ENCODE measurements at regions not wholly inside any gene's neighbourhood (a gene's known extent, or its start where the extent isn't known, plus 50 kb on each side); places are given as distances from the start of the nearest gene placed in this dataset.

- Mint-ChIP-seq H3K36me3 (ENCODE audit: unreplicated experiment) (no peaks in the 10 kb centered on the region), H3K27ac (ENCODE audit: unreplicated experiment) (no peak overlapping the region), H3K4me1 (ENCODE audit: unreplicated experiment) (no peaks in the 10 kb centered on the region), H3K27me3 (ENCODE audit: unreplicated experiment) (no peaks in the 10 kb centered on the region), H3K4me3 (ENCODE audit: unreplicated experiment) (no peak overlapping the region), H3K9me3 (ENCODE audit: unreplicated experiment) (peaks cover 10% of the 10 kb centered on the region)
- no peak for DNase-seq (ENCODE audit: extremely low spot score, unreplicated experiment)
- TF ChIP-seq CTCF (IDR thresholded peaks at IDR 0.05) = no peak
Observed at GRCh38 chr2:52334185-52334584, 1302.3 kb upstream of the NRXN1 start.

GRCh38 chr2:52327641-52328040 is 1295.7 kb upstream of the NRXN1 start:
- no peaks in the 10 kb centered on the region for H3K27me3 Mint-ChIP-seq (ENCODE audit: unreplicated experiment)
- no peak for DNase-seq (ENCODE audit: extremely low spot score, unreplicated experiment)
- H3K36me3 Mint-ChIP-seq (ENCODE audit: unreplicated experiment) = no peaks in the 10 kb centered on the region
- TF ChIP-seq CTCF (IDR thresholded peaks at IDR 0.05) = no peak
- H3K27ac Mint-ChIP-seq (ENCODE audit: unreplicated experiment) = no peak overlapping the region
- H3K9me3 Mint-ChIP-seq (ENCODE audit: unreplicated experiment) = peaks cover 21% of the 10 kb centered on the region
- H3K4me1 Mint-ChIP-seq (ENCODE audit: unreplicated experiment) = no peaks in the 10 kb centered on the region
- no peak overlapping the region for H3K4me3 Mint-ChIP-seq (ENCODE audit: unreplicated experiment)

- H3K27me3 Mint-ChIP-seq (ENCODE audit: unreplicated experiment) = no peaks in the 10 kb centered on the region
- no peak for TF ChIP-seq CTCF (IDR thresholded peaks at IDR 0.05)
- no peak overlapping the region for H3K4me3 Mint-ChIP-seq (ENCODE audit: unreplicated experiment)
- no peaks in the 10 kb centered on the region for H3K9me3 Mint-ChIP-seq (ENCODE audit: unreplicated experiment)
- no peaks in the 10 kb centered on the region for H3K36me3 Mint-ChIP-seq (ENCODE audit: unreplicated experiment)
- no peak for DNase-seq (ENCODE audit: extremely low spot score, unreplicated experiment)
- H3K27ac Mint-ChIP-seq (ENCODE audit: unreplicated experiment) = no peak overlapping the region
- H3K4me1 Mint-ChIP-seq (ENCODE audit: unreplicated experiment) = no peaks in the 10 kb centered on the region
Observed at GRCh38 chr2:52314231-52314630, 1282.3 kb upstream of the NRXN1 start.

- no peaks in the 10 kb centered on the region for H3K36me3 Mint-ChIP-seq (ENCODE audit: unreplicated experiment)
- H3K9me3 Mint-ChIP-seq (ENCODE audit: unreplicated experiment) = no peaks in the 10 kb centered on the region
- H3K4me3 Mint-ChIP-seq (ENCODE audit: unreplicated experiment) = no peak overlapping the region
- no peak overlapping the region for H3K27ac Mint-ChIP-seq (ENCODE audit: unreplicated experiment)
- H3K27me3 Mint-ChIP-seq (ENCODE audit: unreplicated experiment) = no peaks in the 10 kb centered on the region
- no peak for TF ChIP-seq CTCF (IDR thresholded peaks at IDR 0.05)
- H3K4me1 Mint-ChIP-seq (ENCODE audit: unreplicated experiment) = no peaks in the 10 kb centered on the region
- DNase-seq (ENCODE audit: extremely low spot score, unreplicated experiment) = no peak
Observed at GRCh38 chr2:52312486-52312885, 1280.6 kb upstream of the NRXN1 start.

- TF ChIP-seq CTCF (IDR thresholded peaks at IDR 0.05) = no peak
- H3K4me1 Mint-ChIP-seq (ENCODE audit: unreplicated experiment) = no peaks in the 10 kb centered on the region
- H3K27ac Mint-ChIP-seq (ENCODE audit: unreplicated experiment) = no peak overlapping the region
- no peaks in the 10 kb centered on the region for H3K36me3 Mint-ChIP-seq (ENCODE audit: unreplicated experiment)
- no peaks in the 10 kb centered on the region for H3K27me3 Mint-ChIP-seq (ENCODE audit: unreplicated experiment)
- no peak for DNase-seq (ENCODE audit: extremely low spot score, unreplicated experiment)
- no peak overlapping the region for H3K4me3 Mint-ChIP-seq (ENCODE audit: unreplicated experiment)
- H3K9me3 Mint-ChIP-seq (ENCODE audit: unreplicated experiment) = no peaks in the 10 kb centered on the region
Observed at GRCh38 chr2:52311862-52312261, 1279.9 kb upstream of the NRXN1 start.
